Activated CD4-positive, alpha-beta T cell treated with anti-CD3 and anti-CD28 coated beads for 4 hours (primary cell): ENCODE measurements at regions not wholly inside any gene's neighbourhood (a gene's known extent, or its start where the extent isn't known, plus 50 kb on each side); places are given as distances from the start of the nearest gene placed in this dataset.

Experiments
- DNase-seq, 2 donors: peaks; one replicate each; pipeline ENCODE4 v3.0.0-alpha.2; 2020

- no peak for DNase-seq
Observed at GRCh38 chr5:68542207-68542606, 326.7 kb downstream of the PIK3R1 start.

- no peak for DNase-seq
Observed at GRCh38 chr5:68543212-68543611, 327.7 kb downstream of the PIK3R1 start.

GRCh38 chr5:68544091-68544647 lies 328.6 kb downstream of the PIK3R1 start:
- DNase-seq, result no peak

GRCh38 chr5:68544648-68545552 lies 329.3 kb downstream of the PIK3R1 start:
- no peak for DNase-seq

GRCh38 chr5:68545636-68546295 lies 330.2 kb downstream of the PIK3R1 start:
- DNase-seq, result no peak

- DNase-seq, result no peak
Observed at GRCh38 chr5:68547056-68547455, 331.5 kb downstream of the PIK3R1 start.

- no peak for DNase-seq
Observed at GRCh38 chr5:68547622-68548021, 332.1 kb downstream of the PIK3R1 start.

GRCh38 chr5:68548959-68549676 lies 333.6 kb downstream of the PIK3R1 start:
- no peak for DNase-seq

- no peak for DNase-seq
Observed at GRCh38 chr5:68550015-68550414, 334.5 kb downstream of the PIK3R1 start.

GRCh38 chr5:68551436-68551835 lies 335.9 kb downstream of the PIK3R1 start:
- no peak for DNase-seq

GRCh38 chr5:68554571-68555279 lies 339.2 kb downstream of the PIK3R1 start:
- no peak for DNase-seq

GRCh38 chr5:68555907-68556681 lies 340.5 kb downstream of the PIK3R1 start:
- DNase-seq, result no peak

- no peak for DNase-seq
Observed at GRCh38 chr5:68557162-68557936, 341.8 kb downstream of the PIK3R1 start.

GRCh38 chr5:68562308-68562707 lies 346.8 kb downstream of the PIK3R1 start:
- DNase-seq, result no peak

GRCh38 chr5:68565427-68565826 lies 349.9 kb downstream of the PIK3R1 start:
- DNase-seq, result no peak

GRCh38 chr5:68576805-68577204 lies 361.2 kb downstream of the PIK3R1 start:
- no peak for DNase-seq

- DNase-seq, result no peak
Observed at GRCh38 chr5:68582284-68582683, 366.7 kb downstream of the PIK3R1 start.

GRCh38 chr5:68587171-68587570 lies 371.6 kb downstream of the PIK3R1 start:
- no peak for DNase-seq

- DNase-seq, result no peak
Observed at GRCh38 chr5:68591850-68592249, 376.3 kb downstream of the PIK3R1 start.

GRCh38 chr5:68592351-68592750 lies 376.8 kb downstream of the PIK3R1 start:
- DNase-seq, result no peak

GRCh38 chr5:68593211-68593671 lies 377.7 kb downstream of the PIK3R1 start:
- no peak for DNase-seq
